ENCODE measurements at regions not wholly inside any gene's neighbourhood (a gene's known extent, or its start where the extent isn't known, plus 50 kb on each side); places are given as distances from the start of the nearest gene placed in this dataset.

GRCh38 chr10:83078645-83079044, 1060.7 kb upstream of the GHITM start:
- no peaks in the 10 kb centered on the region for H3K36me3 ChIP-seq (ENCODE audit: control insufficient read depth in 2 of 2, extremely low read depth in 1 of 2, insufficient read depth in 2 of 2, low read length in 2 of 2)
- dilution Hi-C loops (cut with MboI; ENCODE audit: extremely low pct_ligation_motif_present, low sequenced_read_pairs): no loop called here
- H3K4me2 ChIP-seq (ENCODE audit: control insufficient read depth, extremely low read depth, insufficient read depth, low read depth, low read length): no peak overlapping the region
- H3K9me3 ChIP-seq (ENCODE audit: control insufficient read depth, low read depth, low read length): no peaks in the 10 kb centered on the region
- H3K79me2 ChIP-seq (ENCODE audit: control insufficient read depth, insufficient read depth, low read length): no peaks in the 10 kb centered on the region
- no peaks in the 10 kb centered on the region for H3K9me1 ChIP-seq (ENCODE audit: control insufficient read depth, extremely low read depth, insufficient read depth, low read length)
- H3K4me1 ChIP-seq (ENCODE audit: control insufficient read depth, extremely low read depth, insufficient read depth, low read length): no peaks in the 10 kb centered on the region
- DNase-seq (ENCODE audit: low read depth, low spot score): no peak
- no peak overlapping the region for H2AFZ ChIP-seq (ENCODE audit: control insufficient read depth, low read length)
- no peak overlapping the region for H3K4me3 ChIP-seq (ENCODE audit: control insufficient read depth in 2 of 3, extremely low read depth in 1 of 3, insufficient read depth in 2 of 3, low read depth in 1 of 3, low read length in 3 of 3)
- H3K27ac ChIP-seq (ENCODE audit: control insufficient read depth, insufficient read depth, low read length): no peak overlapping the region
- no peak for TF ChIP-seq CTCF (optimal IDR thresholded peaks at IDR 0.05 in 1 of 3, IDR thresholded peaks at IDR 0.05 in 1 of 3, conservative IDR thresholded peaks at IDR 0.05 in 1 of 3; ENCODE audit: extremely low read depth in 1 of 3, insufficient read depth in 2 of 3, low read length in 3 of 3)
- no peak for FAIRE-seq
- H4K20me1 ChIP-seq (ENCODE audit: control insufficient read depth, extremely low read depth, insufficient read depth, low read length): no peaks in the 10 kb centered on the region
- no peak overlapping the region for H3K9ac ChIP-seq (ENCODE audit: control insufficient read depth, extremely low read depth, insufficient read depth, low read length)
- no peaks in the 10 kb centered on the region for H3K27me3 ChIP-seq (ENCODE audit: control insufficient read depth, extremely low read depth, insufficient read depth, low read length)

- dilution Hi-C loops (cut with MboI; ENCODE audit: extremely low pct_ligation_motif_present, low sequenced_read_pairs): no loop called here
- H3K27me3 ChIP-seq (ENCODE audit: control insufficient read depth, extremely low read depth, insufficient read depth, low read length): no peaks in the 10 kb centered on the region
- FAIRE-seq: no peak
Measured at GRCh38 chr10:83083831-83084230, 1055.5 kb upstream of the GHITM start.

More at GRCh38 chr10:83083831-83084230, 1055.5 kb upstream of the GHITM start:
- no peak for TF ChIP-seq CTCF (optimal IDR thresholded peaks at IDR 0.05 in 1 of 3, IDR thresholded peaks at IDR 0.05 in 1 of 3, conservative IDR thresholded peaks at IDR 0.05 in 1 of 3; ENCODE audit: extremely low read depth in 1 of 3, insufficient read depth in 2 of 3, low read length in 3 of 3)
- no peak for TF ChIP-seq EZH2 (IDR thresholded peaks at IDR 0.05; ENCODE audit: low read length)
- Histone ChIP-seq H3K36me3 (ENCODE audit: control insufficient read depth in 2 of 2, extremely low read depth in 1 of 2, insufficient read depth in 2 of 2, low read length in 2 of 2) (no peaks in the 10 kb centered on the region), H3K9ac (ENCODE audit: control insufficient read depth, extremely low read depth, insufficient read depth, low read length) (no peak overlapping the region), H3K27ac (ENCODE audit: control insufficient read depth, insufficient read depth, low read length) (no peak overlapping the region), H3K4me1 (ENCODE audit: control insufficient read depth, extremely low read depth, insufficient read depth, low read length) (no peaks in the 10 kb centered on the region), H3K4me3 (ENCODE audit: control insufficient read depth in 2 of 3, extremely low read depth in 1 of 3, insufficient read depth in 2 of 3, low read depth in 1 of 3, low read length in 3 of 3) (no peak overlapping the region), H3K9me1 (ENCODE audit: control insufficient read depth, extremely low read depth, insufficient read depth, low read length) (no peaks in the 10 kb centered on the region), H3K79me2 (ENCODE audit: control insufficient read depth, insufficient read depth, low read length) (no peaks in the 10 kb centered on the region), H3K9me3 (ENCODE audit: control insufficient read depth, low read depth, low read length) (no peaks in the 10 kb centered on the region), H2AFZ (ENCODE audit: control insufficient read depth, low read length) (no peak overlapping the region), H3K4me2 (ENCODE audit: control insufficient read depth, extremely low read depth, insufficient read depth, low read depth, low read length) (no peak overlapping the region), H4K20me1 (ENCODE audit: control insufficient read depth, extremely low read depth, insufficient read depth, low read length) (no peaks in the 10 kb centered on the region)
- DNase-seq (ENCODE audit: low read depth, low spot score): no peak

Data from keratinocyte (primary cell).